A673 (cell line): ENCODE measurements at regions not wholly inside any gene's neighbourhood (a gene's known extent, or its start where the extent isn't known, plus 50 kb on each side); places are given as distances from the start of the nearest gene placed in this dataset.

Experiments used
- BruUV-seq: library from RNA; stranded (reverse); fragments of 400-500 nt; replicated peaks from 2 replicates; lab custom pipeline; 2021; lab: Mats Ljungman, UMichigan
- CTCF ChIA-PET: fragments of 300-600 bp; sonication (Branson Sonifier 250); formaldehyde crosslinking; loops from one replicate; lab custom pipeline; 2022; ENCODE audit warnings: antibody characterized with exemption; lab: Charles Lee
- POLR2A ChIA-PET: fragments of 300-600 bp; sonication (Branson Sonifier 250); formaldehyde crosslinking; loops from one replicate; lab custom pipeline; 2022; ENCODE audit warnings: antibody characterized with exemption; ENCODE audit not compliant: low non-redundant PET; lab: Charles Lee
- DNase-seq: peaks from one replicate; pipeline ENCODE4 v3.0.0-alpha.2; 2015; ENCODE audit warnings: low spot score
- H3K27ac ChIP-seq: fragments of 200-600 bp; sonication (generic); 2 replicates; pipeline ENCODE4 v1.5.1; 2016; ENCODE audit warnings: mixed run types, low read depth, mild to moderate bottlenecking, mixed read lengths, antibody characterized with exemption, low read length; ENCODE audit not compliant: poor library complexity, severe bottlenecking
- H3K27me3 ChIP-seq: fragments of 200-600 bp; sonication (generic); replicated peaks from 2 replicates; pipeline ENCODE4 v1.6.1; 2017; ENCODE audit warnings: mixed run types, low read depth, mild to moderate bottlenecking, mixed read lengths, antibody characterized with exemption, low read length; ENCODE audit not compliant: insufficient read depth, poor library complexity
- H3K36me3 ChIP-seq: fragments of 200-600 bp; sonication (generic); 2 replicates; pipeline ENCODE4 v1.6.1; 2016; ENCODE audit warnings: mixed run types, mild to moderate bottlenecking, mixed read lengths, antibody characterized with exemption, low read length; ENCODE audit not compliant: insufficient read depth, poor library complexity, severe bottlenecking
- H3K4me1 ChIP-seq: fragments of 200-600 bp; sonication (generic); 2 replicates; pipeline ENCODE4 v1.6.1; 2017; ENCODE audit warnings: mixed run types, mild to moderate bottlenecking, mixed read lengths, antibody characterized with exemption, low read length; ENCODE audit not compliant: insufficient read depth, poor library complexity, severe bottlenecking
- H3K4me3 ChIP-seq: fragments of 200-600 bp; sonication (generic); 2 replicates; pipeline ENCODE4 v1.5.1; 2016; ENCODE audit warnings: low read depth, mixed run types, mild to moderate bottlenecking, mixed read lengths, low read length; ENCODE audit not compliant: poor library complexity, severe bottlenecking
- H3K9me3 ChIP-seq: fragments of 200-600 bp; sonication (generic); 2 replicates; pipeline ENCODE4 v1.6.1; 2016; ENCODE audit warnings: mixed run types, low read depth, mild to moderate bottlenecking, mixed read lengths, antibody characterized with exemption, low read length; ENCODE audit not compliant: poor library complexity, severe bottlenecking
- CTCF ChIP-seq: fragments of 300-800, 200-600 bp; sonication (generic); conservative IDR thresholded peaks from 2 replicates; pipeline ENCODE4 v1.5.1; 2017; ENCODE audit warnings: low read depth, mild to moderate bottlenecking, antibody characterized with exemption, low read length, moderate library complexity, mixed read lengths
- EZH2 ChIP-seq: fragments of 200-600 bp; sonication (generic); IDR thresholded peaks from 2 replicates; pipeline ENCODE4 v1.6.1; 2017; ENCODE audit warnings: borderline replicate concordance, low read depth, mild to moderate bottlenecking, mixed read lengths, antibody characterized with exemption, low read length; ENCODE audit not compliant: poor library complexity, severe bottlenecking
- intact Hi-C: fragments of 100-400 bp; cut with micrococcal nuclease; formaldehyde crosslinking; loops from one replicate; pipeline ENCODE4 v1.10.0; 2022; ENCODE audit not compliant: unreplicated experiment

GRCh38 chr2:66661253-66662173 is 226.6 kb downstream of the MEIS1 start:
- intact Hi-C loops, result no loop called here
- H3K4me1 ChIP-seq, result peaks cover 6% of the 10 kb centered on the region
- ChIA-PET POLR2A (no interaction called here), CTCF (no interaction called here)
- H3K9me3 ChIP-seq, result peaks cover 5% of the 10 kb centered on the region
- H3K36me3 ChIP-seq, result no peaks in the 10 kb centered on the region
- BruUV-seq, result no TSS peak
- no peak for DNase-seq
- H3K4me3 ChIP-seq, result no peak overlapping the region
- no peak overlapping the region for H3K27ac ChIP-seq
- TF ChIP-seq CTCF (no peak), EZH2 (no peak)
- H3K27me3 ChIP-seq, result no peaks in the 10 kb centered on the region

- intact Hi-C loops, result no loop called here
- no peaks in the 10 kb centered on the region for H3K36me3 ChIP-seq
- no TSS peak for BruUV-seq
- no peaks in the 10 kb centered on the region for H3K9me3 ChIP-seq
- H3K4me3 ChIP-seq, result no peak overlapping the region
- no peaks in the 10 kb centered on the region for H3K27me3 ChIP-seq
- H3K4me1 ChIP-seq, result peaks cover 6% of the 10 kb centered on the region
- DNase-seq, result peak; percentile 31
- CTCF ChIA-PET, result no interaction called here
- H3K27ac ChIP-seq, result no peak overlapping the region
- TF ChIP-seq CTCF, result no peak
- TF ChIP-seq EZH2, result no peak
- POLR2A ChIA-PET, result interaction anchor here (0.6 kb wide), 1 partner anchor 118 kb away, joined by 4 read pairs; no protein-coding TSS in a partner anchor
Measured at GRCh38 chr2:66665124-66665984, 230.4 kb downstream of the MEIS1 start.

- BruUV-seq, result no TSS peak
- Histone ChIP-seq H3K4me1 (peaks cover 6% of the 10 kb centered on the region), H3K4me3 (no peak overlapping the region), H3K27me3 (no peaks in the 10 kb centered on the region), H3K9me3 (no peaks in the 10 kb centered on the region), H3K36me3 (no peaks in the 10 kb centered on the region), H3K27ac (no peak overlapping the region)
- no peak for DNase-seq
- POLR2A ChIA-PET, result no interaction called here
- intact Hi-C loops, result no loop called here
- CTCF ChIA-PET, result no interaction called here
- TF ChIP-seq CTCF, result no peak
- no peak for TF ChIP-seq EZH2
Measured at GRCh38 chr2:66667301-66667700, 232.4 kb downstream of the MEIS1 start.
